ENCODE measurements at regions not wholly inside any gene's neighbourhood (a gene's known extent, or its start where the extent isn't known, plus 50 kb on each side); places are given as distances from the start of the nearest gene placed in this dataset.

- DNase-seq, result no peak
These were observed 417.0 kb upstream of the PFKP start for GRCh38 chr10:2650328-2650727.

- DNase-seq, result no peak
These were observed 426.3 kb upstream of the PFKP start for GRCh38 chr10:2641028-2641427.

GRCh38 chr10:2633630-2634029, 433.7 kb upstream of the PFKP start:
- DNase-seq, result no peak

- DNase-seq, result no peak
These were observed 435.7 kb upstream of the PFKP start for GRCh38 chr10:2631557-2632205.

- no peak for DNase-seq
These were observed 438.6 kb upstream of the PFKP start for GRCh38 chr10:2628705-2629104.

GRCh38 chr10:2627969-2628368, 439.4 kb upstream of the PFKP start:
- no peak for DNase-seq

GRCh38 chr10:2625094-2625493, 442.3 kb upstream of the PFKP start:
- DNase-seq, result no peak

GRCh38 chr10:2623675-2624274, 443.6 kb upstream of the PFKP start:
- no peak for DNase-seq

GRCh38 chr10:2620827-2621521, 446.4 kb upstream of the PFKP start:
- DNase-seq, result no peak

GRCh38 chr10:2619916-2620315, 447.4 kb upstream of the PFKP start:
- no peak for DNase-seq

- DNase-seq, result no peak
These were observed 447.9 kb upstream of the PFKP start for GRCh38 chr10:2619472-2619871.

GRCh38 chr10:2618690-2619089, 448.7 kb upstream of the PFKP start:
- DNase-seq, result no peak

- DNase-seq, result no peak
These were observed 451.1 kb upstream of the PFKP start for GRCh38 chr10:2616215-2616614.

GRCh38 chr10:2611603-2612002, 455.7 kb upstream of the PFKP start:
- no peak for DNase-seq

GRCh38 chr10:2610946-2611345, 456.4 kb upstream of the PFKP start:
- no peak for DNase-seq

- DNase-seq, result no peak
These were observed 462.5 kb upstream of the PFKP start for GRCh38 chr10:2604891-2605290.

GRCh38 chr10:2599571-2599970, 467.8 kb upstream of the PFKP start:
- no peak for DNase-seq

GRCh38 chr10:2592360-2593160, 474.8 kb upstream of the PFKP start:
- DNase-seq, result no peak

GRCh38 chr10:2589196-2589595, 478.2 kb upstream of the PFKP start:
- peak in 6 of 58 donors; percentile 1 to 13 (median 4) for DNase-seq

- no peak for DNase-seq
These were observed 483.0 kb upstream of the PFKP start for GRCh38 chr10:2584385-2584784.

GRCh38 chr10:2576892-2577291, 490.5 kb upstream of the PFKP start:
- DNase-seq, result no peak

GRCh38 chr10:2575460-2575859, 491.9 kb upstream of the PFKP start:
- no peak for DNase-seq

All from anterior cingulate cortex (tissue), 58 donors.